ENCODE measurements at regions not wholly inside any gene's neighbourhood (a gene's known extent, or its start where the extent isn't known, plus 50 kb on each side); places are given as distances from the start of the nearest gene placed in this dataset.

GRCh38 chr4:54929459-54929858, 195.9 kb downstream of the KDR start:
- intact Hi-C loops (cut with DNase I): no loop called here
- H3K4me1 ChIP-seq: no peaks in the 10 kb centered on the region
- H3K9me3 ChIP-seq: no peaks in the 10 kb centered on the region
- no peak for TF ChIP-seq CTCF (IDR thresholded peaks at IDR 0.05)
- no peaks in the 10 kb centered on the region for H3K36me3 ChIP-seq
- no peaks in the 10 kb centered on the region for H3K27me3 ChIP-seq
- no peak for DNase-seq (ENCODE audit: low spot score in 2 of 2)
- no peak overlapping the region for H3K27ac ChIP-seq
- no peak overlapping the region for H3K4me3 ChIP-seq

GRCh38 chr4:54924891-54925290, 200.5 kb downstream of the KDR start:
- Histone ChIP-seq H3K4me3 (no peak overlapping the region), H3K27ac (no peak overlapping the region), H3K4me1 (no peaks in the 10 kb centered on the region), H3K9me3 (no peaks in the 10 kb centered on the region), H3K36me3 (no peaks in the 10 kb centered on the region), H3K27me3 (no peaks in the 10 kb centered on the region)
- intact Hi-C loops (cut with DNase I): no loop called here
- no peak for TF ChIP-seq CTCF (IDR thresholded peaks at IDR 0.05)
- DNase-seq (ENCODE audit: low spot score in 2 of 2): no peak

DNA sequence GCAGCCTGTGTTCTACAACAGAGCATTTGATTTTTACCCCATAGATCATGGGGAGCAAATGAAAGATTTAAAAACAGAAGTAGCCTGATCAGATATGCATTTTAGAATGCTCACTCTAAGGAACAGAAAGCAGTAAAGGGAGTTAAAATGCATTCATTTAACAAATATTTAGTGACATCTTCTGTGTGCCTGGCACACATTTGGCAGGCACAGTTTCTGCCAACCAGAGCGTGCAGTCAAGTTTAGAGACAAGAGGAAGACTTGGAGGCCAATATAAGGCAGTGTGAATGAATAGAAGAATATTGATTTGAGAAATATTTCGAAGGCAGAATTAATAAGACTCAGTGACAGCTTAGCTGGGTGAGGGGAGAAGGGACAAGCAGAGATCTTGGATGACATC, 210.1 kb downstream of the KDR start:
- Histone ChIP-seq H3K4me3 (no peak overlapping the region), H3K4me1 (peaks cover 0 to 9% of the 10 kb centered on the region in 2 donors), H3K36me3 (no peaks in the 10 kb centered on the region), H3K27me3 (no peaks in the 10 kb centered on the region), H3K9me3 (no peaks in the 10 kb centered on the region), H3K27ac (no peak overlapping the region)
- DNase-seq (ENCODE audit: low spot score in 2 of 2): no peak
- no peak for TF ChIP-seq CTCF (IDR thresholded peaks at IDR 0.05)
- intact Hi-C loops (cut with DNase I): no loop called here

DNA sequence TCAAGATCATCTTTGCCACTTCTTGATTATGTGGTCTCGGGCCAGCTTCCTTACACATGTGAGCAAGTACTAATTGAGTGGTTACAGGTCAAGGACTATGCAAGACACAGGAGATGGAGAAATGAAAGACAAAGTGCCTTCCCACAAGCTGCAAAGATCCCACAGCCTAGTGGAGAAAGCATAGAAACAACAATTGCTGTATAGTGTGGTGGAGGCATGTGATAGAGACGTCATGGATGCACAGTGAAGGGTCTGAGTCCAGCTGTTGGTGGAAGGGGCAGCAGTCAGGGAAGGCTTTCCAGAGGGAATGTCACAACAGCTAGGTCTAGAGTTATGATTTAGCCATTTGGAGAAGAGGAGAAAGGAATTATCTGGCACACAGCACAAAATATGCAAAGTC, 210.6 kb downstream of the KDR start:
- no peak for TF ChIP-seq CTCF (IDR thresholded peaks at IDR 0.05)
- DNase-seq (ENCODE audit: low spot score in 2 of 2): no peak
- intact Hi-C loops (cut with DNase I): no loop called here
- Histone ChIP-seq H3K27me3 (no peaks in the 10 kb centered on the region), H3K27ac (no peak overlapping the region), H3K9me3 (no peaks in the 10 kb centered on the region), H3K4me3 (no peak overlapping the region), H3K4me1 (peaks cover 0 to 9% of the 10 kb centered on the region in 2 donors), H3K36me3 (no peaks in the 10 kb centered on the region)

GRCh38 chr4:54913751-54914526, 211.5 kb downstream of the KDR start:
- no peak for TF ChIP-seq CTCF (IDR thresholded peaks at IDR 0.05)
- DNase-seq (ENCODE audit: low spot score in 2 of 2): no peak
- intact Hi-C loops (cut with DNase I): no loop called here

More at GRCh38 chr4:54913751-54914526, 211.5 kb downstream of the KDR start:
- Histone ChIP-seq H3K9me3 (no peaks in the 10 kb centered on the region), H3K27me3 (no peaks in the 10 kb centered on the region), H3K27ac (peak overlapping the region in 1 of 2 donors; percentile 54), H3K4me1 (peaks cover 0 to 9% of the 10 kb centered on the region in 2 donors), H3K36me3 (no peaks in the 10 kb centered on the region), H3K4me3 (no peak overlapping the region)

Measured in ascending aorta (tissue), 2 donors.